ENCODE measurements at regions not wholly inside any gene's neighbourhood (a gene's known extent, or its start where the extent isn't known, plus 50 kb on each side); places are given as distances from the start of the nearest gene placed in this dataset.
A peak's percentile ranks its signal among the peaks of the same experiment; 100 is the strongest.

GRCh38 chr13:75219479-75220237 lies 262.3 kb downstream of the TBC1D4 start:
- intact Hi-C loops (cut with DNase I): no loop called here
- Histone ChIP-seq H3K4me1 (peaks cover 8 to 15% (median 11%) of the 10 kb centered on the region in 4 donors), H3K4me3 (peak overlapping the region; percentile 29 to 50 (median 35)), H3K9me3 (no peaks in the 10 kb centered on the region), H3K27ac (replicated peaks in 1 of 4) (no peak overlapping the region), H3K27me3 (no peaks in the 10 kb centered on the region), H3K36me3 (no peaks in the 10 kb centered on the region)
- WGBS: 9% methylated on average over 31 of the region's 31 CpGs
- TF ChIP-seq POLR2AphosphoS5 (IDR thresholded peaks at IDR 0.05): no peak
- TF ChIP-seq POLR2A (IDR thresholded peaks at IDR 0.05; ENCODE audit: low read depth): no peak
- peak; percentile 90 to 98 (median 94) for TF ChIP-seq CTCF (IDR thresholded peaks at IDR 0.05)
- TF ChIP-seq EP300 (IDR thresholded peaks at IDR 0.05): no peak
- peak; percentile 94 for DNase-seq (ENCODE audit: extremely low spot score)

- intact Hi-C loops (cut with DNase I): no loop called here
- TF ChIP-seq EP300 (IDR thresholded peaks at IDR 0.05): no peak
- no peak for TF ChIP-seq POLR2AphosphoS5 (IDR thresholded peaks at IDR 0.05)
- TF ChIP-seq POLR2A (IDR thresholded peaks at IDR 0.05; ENCODE audit: low read depth): no peak
- TF ChIP-seq CTCF (IDR thresholded peaks at IDR 0.05): no peak
Measured at GRCh38 chr13:75217949-75218348, 264.0 kb downstream of the TBC1D4 start.

GRCh38 chr13:75216038-75216437 lies 265.9 kb downstream of the TBC1D4 start:
- WGBS: 29% methylated on average over 7 of the region's 7 CpGs
- TF ChIP-seq CTCF (IDR thresholded peaks at IDR 0.05) (no peak), EP300 (IDR thresholded peaks at IDR 0.05) (no peak)
- Histone ChIP-seq H3K36me3 (no peaks in the 10 kb centered on the region), H3K4me1 (peaks cover 8 to 15% (median 11%) of the 10 kb centered on the region in 4 donors), H3K4me3 (no peak overlapping the region), H3K9me3 (no peaks in the 10 kb centered on the region), H3K27me3 (no peaks in the 10 kb centered on the region), H3K27ac (replicated peaks in 1 of 4) (no peak overlapping the region)
- intact Hi-C loops (cut with DNase I): no loop called here
- DNase-seq (ENCODE audit: extremely low spot score): no peak

More at GRCh38 chr13:75217949-75218348, 264.0 kb downstream of the TBC1D4 start:
- H3K4me1 ChIP-seq: peaks cover 8 to 15% (median 11%) of the 10 kb centered on the region in 4 donors
- no peaks in the 10 kb centered on the region for H3K9me3 ChIP-seq
- DNase-seq (ENCODE audit: extremely low spot score): no peak
- H3K27me3 ChIP-seq: no peaks in the 10 kb centered on the region
- no peak overlapping the region for H3K27ac ChIP-seq (replicated peaks in 1 of 4)
- no peaks in the 10 kb centered on the region for H3K36me3 ChIP-seq
- 83% methylated on average over 1 of the region's 1 CpG for WGBS
- no peak overlapping the region for H3K4me3 ChIP-seq

GRCh38 chr13:75214846-75215245 lies 267.1 kb downstream of the TBC1D4 start:
- 64% methylated on average over 2 of the region's 2 CpGs for WGBS
- TF ChIP-seq CTCF (IDR thresholded peaks at IDR 0.05) (no peak), POLR2AphosphoS5 (IDR thresholded peaks at IDR 0.05) (no peak), EP300 (IDR thresholded peaks at IDR 0.05) (no peak), POLR2A (IDR thresholded peaks at IDR 0.05; ENCODE audit: low read depth) (no peak)

More at GRCh38 chr13:75214846-75215245, 267.1 kb downstream of the TBC1D4 start:
- Histone ChIP-seq H3K9me3 (no peaks in the 10 kb centered on the region), H3K36me3 (no peaks in the 10 kb centered on the region), H3K4me1 (peaks cover 6 to 11% (median 8%) of the 10 kb centered on the region in 4 donors), H3K27me3 (no peaks in the 10 kb centered on the region), H3K4me3 (no peak overlapping the region), H3K27ac (replicated peaks in 1 of 4) (no peak overlapping the region)
- intact Hi-C loops (cut with DNase I): no loop called here
- DNase-seq (ENCODE audit: extremely low spot score): no peak
